Epithelial cell of proximal tubule (primary cell): ENCODE measurements at regions not wholly inside any gene's neighbourhood (a gene's known extent, or its start where the extent isn't known, plus 50 kb on each side); places are given as distances from the start of the nearest gene placed in this dataset.

Source experiments
- DNase-seq: peaks from one replicate; pipeline ENCODE4 v3.0.0-alpha.2; 2011; ENCODE audit warnings: low read depth
- H3K4me3 ChIP-seq: 2 replicates; pipeline ENCODE4 v1.5.1; 2011; ENCODE audit warnings: low read depth, mild to moderate bottlenecking, low read length
- CTCF ChIP-seq: conservative IDR thresholded peaks from 2 replicates; pipeline ENCODE4 v1.5.1; 2012; ENCODE audit warnings: low read depth, mild to moderate bottlenecking, low read length

- DNase-seq, result no peak
- TF ChIP-seq CTCF, result no peak
- no peak overlapping the region for H3K4me3 ChIP-seq
Measured at GRCh38 chr7:38021892-38022291, 101.5 kb downstream of the EPDR1 start.

- H3K4me3 ChIP-seq, result no peak overlapping the region
- no peak for DNase-seq
- no peak for TF ChIP-seq CTCF
Measured at GRCh38 chr7:38025815-38026214, 105.4 kb downstream of the EPDR1 start.

- DNase-seq, result no peak
- no peak for TF ChIP-seq CTCF
- no peak overlapping the region for H3K4me3 ChIP-seq
Measured at GRCh38 chr7:38027884-38028455, 107.5 kb downstream of the EPDR1 start.

- no peak for TF ChIP-seq CTCF
- DNase-seq, result no peak
- H3K4me3 ChIP-seq, result no peak overlapping the region
Measured at GRCh38 chr7:38034062-38034908, 113.8 kb downstream of the EPDR1 start.

- DNase-seq, result no peak
- no peak for TF ChIP-seq CTCF
Measured at GRCh38 chr7:38040831-38041230, 120.4 kb downstream of the EPDR1 start.

GRCh38 chr7:38049679-38050078, 128.4 kb upstream of the STARD3NL start:
- TF ChIP-seq CTCF, result no peak
- no peak overlapping the region for H3K4me3 ChIP-seq
- no peak for DNase-seq

More at GRCh38 chr7:38040831-38041230, 120.4 kb downstream of the EPDR1 start:
- no peak overlapping the region for H3K4me3 ChIP-seq

GRCh38 chr7:38051311-38051710, 126.7 kb upstream of the STARD3NL start:
- TF ChIP-seq CTCF, result no peak
- H3K4me3 ChIP-seq, result no peak overlapping the region
- no peak for DNase-seq
